Karpas-422 (cell line): ENCODE measurements at regions not wholly inside any gene's neighbourhood (a gene's known extent, or its start where the extent isn't known, plus 50 kb on each side); places are given as distances from the start of the nearest gene placed in this dataset.
"Not testable (repeated sequence)": the region's sequence is repeated elsewhere in the genome, so short reads cannot be mapped to it uniquely, and the experiment has no call there.

Experiments used
- DNase-seq: peaks from one replicate; pipeline ENCODE4 v3.0.0-alpha.2; 2015
- H2AFZ ChIP-seq: fragments of 200-600 bp; sonication (generic); 2 replicates; pipeline ENCODE4 v1.6.1; 2014; ENCODE audit warnings: antibody characterized with exemption, low read length, mixed read lengths
- H3K27ac ChIP-seq: fragments of 200-600 bp; sonication (generic); 2 replicates; pipeline ENCODE4 v1.5.1; 2014; ENCODE audit warnings: mild to moderate bottlenecking, low read length, moderate library complexity
- H3K27me3 ChIP-seq: fragments of 200-600 bp; sonication (generic); 2 replicates; pipeline ENCODE4 v1.6.1; 2014; ENCODE audit warnings: low read length, mixed read lengths
- H3K36me3 ChIP-seq: fragments of 200-600 bp; sonication (generic); 2 replicates; pipeline ENCODE4 v1.6.1; 2014; ENCODE audit warnings: low read length, mixed read lengths; ENCODE audit not compliant: insufficient read depth
- H3K4me1 ChIP-seq: fragments of 200-600 bp; sonication (generic); 2 replicates; pipeline ENCODE4 v1.6.1; 2014; ENCODE audit warnings: mild to moderate bottlenecking, low read length, mixed read lengths
- H3K4me2 ChIP-seq: fragments of 200-600 bp; sonication (generic); 2 replicates; pipeline ENCODE4 v1.6.1; 2014; ENCODE audit warnings: low read length, low read depth, mild to moderate bottlenecking; ENCODE audit not compliant: poor library complexity, severe bottlenecking
- H3K4me3 ChIP-seq: fragments of 200-600 bp; sonication (generic); 2 replicates; pipeline ENCODE4 v1.5.1; 2014; ENCODE audit warnings: mild to moderate bottlenecking, antibody characterized with exemption, low read length, mixed read lengths
- H3K79me2 ChIP-seq: fragments of 200-600 bp; sonication (generic); 2 replicates; pipeline ENCODE4 v1.6.1; 2014; ENCODE audit warnings: mild to moderate bottlenecking, low read length, mixed read lengths
- H3K9ac ChIP-seq: fragments of 200-600 bp; sonication (generic); 2 replicates; pipeline ENCODE4 v1.6.0; 2014; ENCODE audit warnings: low read length
- H3K9me2 ChIP-seq: fragments of 200-600 bp; sonication (generic), shearing (Covaris generic); replicated peaks from 2 replicates; pipeline ENCODE4 v1.6.0; 2014; ENCODE audit warnings: mild to moderate bottlenecking, low read length, moderate library complexity; ENCODE audit not compliant: insufficient read depth
- H3K9me3 ChIP-seq: fragments of 300-700, 200-600 bp; sonication (generic); 2 replicates; pipeline ENCODE4 v1.6.1; 2014; ENCODE audit warnings: low read length, mixed read lengths
- H4K20me1 ChIP-seq: fragments of 200-600 bp; sonication (generic); 2 replicates; pipeline ENCODE4 v1.6.1; 2014; ENCODE audit warnings: mild to moderate bottlenecking, antibody characterized with exemption, low read length, low read depth; ENCODE audit not compliant: insufficient read depth

- no peak overlapping the region for H2AFZ ChIP-seq
- DNase-seq: peak; percentile 57
- no peaks in the 10 kb centered on the region for H3K4me1 ChIP-seq
- no peak overlapping the region for H3K9ac ChIP-seq
- H4K20me1 ChIP-seq: no peaks in the 10 kb centered on the region
- H3K79me2 ChIP-seq: no peaks in the 10 kb centered on the region
- no peaks in the 10 kb centered on the region for H3K9me3 ChIP-seq
- H3K36me3 ChIP-seq: no peaks in the 10 kb centered on the region
- no peak overlapping the region for H3K4me2 ChIP-seq
- H3K9me2 ChIP-seq: no peaks in the 10 kb centered on the region
- H3K4me3 ChIP-seq: no peak overlapping the region
- H3K27me3 ChIP-seq: no peaks in the 10 kb centered on the region
- no peak overlapping the region for H3K27ac ChIP-seq
Observed at GRCh38 chrX:106220177-106220576, 52.1 kb downstream of the PWWP3B start.

- DNase-seq: no peak
- Histone ChIP-seq H3K36me3 (no peaks in the 10 kb centered on the region), H3K4me1 (no peaks in the 10 kb centered on the region), H3K9me3 (no peaks in the 10 kb centered on the region), H3K27ac (no peak overlapping the region), H4K20me1 (no peaks in the 10 kb centered on the region), H3K9me2 (no peaks in the 10 kb centered on the region), H2AFZ (no peak overlapping the region), H3K4me2 (no peak overlapping the region), H3K4me3 (no peak overlapping the region), H3K27me3 (no peaks in the 10 kb centered on the region), H3K9ac (no peak overlapping the region), H3K79me2 (no peaks in the 10 kb centered on the region)
Observed at GRCh38 chrX:106243376-106243775, 75.3 kb downstream of the PWWP3B start.

- Histone ChIP-seq H4K20me1 (no peaks in the 10 kb centered on the region), H3K9me3 (no peaks in the 10 kb centered on the region), H3K4me3 (no peak overlapping the region), H3K4me2 (no peak overlapping the region), H3K27me3 (no peaks in the 10 kb centered on the region), H3K9me2 (no peaks in the 10 kb centered on the region), H2AFZ (no peak overlapping the region), H3K4me1 (no peaks in the 10 kb centered on the region), H3K27ac (no peak overlapping the region), H3K79me2 (no peaks in the 10 kb centered on the region), H3K36me3 (no peaks in the 10 kb centered on the region), H3K9ac (no peak overlapping the region)
- DNase-seq: no peak
Observed at GRCh38 chrX:106246511-106246910, 78.4 kb downstream of the PWWP3B start.

- H3K9me2 ChIP-seq: no peaks in the 10 kb centered on the region
Observed at GRCh38 chrX:106247162-106247561, 79.1 kb downstream of the PWWP3B start.

GRCh38 chrX:106249706-106250379 lies 81.7 kb downstream of the PWWP3B start:
- H3K27me3 ChIP-seq: no peaks in the 10 kb centered on the region
- H3K4me1 ChIP-seq: no peaks in the 10 kb centered on the region
- no peak overlapping the region for H3K4me2 ChIP-seq
- H3K36me3 ChIP-seq: no peaks in the 10 kb centered on the region
- no peaks in the 10 kb centered on the region for H3K79me2 ChIP-seq
- H3K27ac ChIP-seq: no peak overlapping the region
- no peak overlapping the region for H3K9ac ChIP-seq
- no peak for DNase-seq
- H4K20me1 ChIP-seq: no peaks in the 10 kb centered on the region
- H3K9me3 ChIP-seq: no peaks in the 10 kb centered on the region
- no peak overlapping the region for H3K4me3 ChIP-seq
- no peaks in the 10 kb centered on the region for H3K9me2 ChIP-seq
- no peak overlapping the region for H2AFZ ChIP-seq

More at GRCh38 chrX:106247162-106247561, 79.1 kb downstream of the PWWP3B start:
- Histone ChIP-seq H3K27ac (no peak overlapping the region), H3K79me2 (no peaks in the 10 kb centered on the region), H3K27me3 (no peaks in the 10 kb centered on the region), H3K36me3 (no peaks in the 10 kb centered on the region), H2AFZ (no peak overlapping the region), H4K20me1 (no peaks in the 10 kb centered on the region), H3K9me3 (no peaks in the 10 kb centered on the region), H3K4me2 (no peak overlapping the region), H3K4me1 (no peaks in the 10 kb centered on the region), H3K9ac (no peak overlapping the region), H3K4me3 (no peak overlapping the region)
- DNase-seq: no peak

- H4K20me1 ChIP-seq: no peaks in the 10 kb centered on the region
- no peak for DNase-seq
- H3K9me3 ChIP-seq: no peaks in the 10 kb centered on the region
- H3K4me1 ChIP-seq: no peaks in the 10 kb centered on the region
- no peak overlapping the region for H3K9ac ChIP-seq
- no peak overlapping the region for H2AFZ ChIP-seq
- no peak overlapping the region for H3K4me3 ChIP-seq
- H3K4me2 ChIP-seq: no peak overlapping the region
- no peaks in the 10 kb centered on the region for H3K9me2 ChIP-seq
- no peaks in the 10 kb centered on the region for H3K27me3 ChIP-seq
- no peaks in the 10 kb centered on the region for H3K36me3 ChIP-seq
- no peaks in the 10 kb centered on the region for H3K79me2 ChIP-seq
- H3K27ac ChIP-seq: no peak overlapping the region
Observed at GRCh38 chrX:106263817-106264216, 95.7 kb downstream of the PWWP3B start.

GRCh38 chrX:106273947-106274587 lies 106.0 kb downstream of the PWWP3B start:
- not testable (repeated sequence) for H3K36me3 ChIP-seq, H4K20me1 ChIP-seq, H3K9me3 ChIP-seq, H3K4me3 ChIP-seq, H3K9me2 ChIP-seq, H3K79me2 ChIP-seq, H3K4me2 ChIP-seq, H3K4me1 ChIP-seq, H3K27ac ChIP-seq, H2AFZ ChIP-seq, DNase-seq, H3K9ac ChIP-seq, H3K27me3 ChIP-seq

GRCh38 chrX:106275172-106275571 lies 107.1 kb downstream of the PWWP3B start:
- not testable (repeated sequence) for H3K9ac ChIP-seq, DNase-seq, H3K4me3 ChIP-seq, H3K9me2 ChIP-seq, H3K27me3 ChIP-seq, H3K36me3 ChIP-seq, H3K79me2 ChIP-seq, H3K4me1 ChIP-seq, H4K20me1 ChIP-seq, H3K9me3 ChIP-seq, H3K27ac ChIP-seq, H2AFZ ChIP-seq, H3K4me2 ChIP-seq
